ENCODE measurements at regions not wholly inside any gene's neighbourhood (a gene's known extent, or its start where the extent isn't known, plus 50 kb on each side); places are given as distances from the start of the nearest gene placed in this dataset.

- peak in 1 of 2 experiments; percentile 45 for TF ChIP-seq AFF1 (IDR thresholded peaks at IDR 0.05; ENCODE audit: low read depth in 1 of 2, partially characterized antibody in 2 of 2)
- TF ChIP-seq ZNF561 (CRISPR knock-in tag; conservative IDR thresholded peaks at IDR 0.05) = no peak
- TF ChIP-seq JUND (IDR thresholded peaks at IDR 0.05; ENCODE audit: borderline replicate concordance, low read depth, low read length) = 0 out of 2 replicates have a peak, but pooled peaks have one; percentile 24
- no peak; the same call in 2 of the 3 replicates for TF ChIP-seq JUND (tag; IDR thresholded peaks at IDR 0.05; ENCODE audit: borderline replicate concordance, low read depth, low read length)
- TF ChIP-seq BACH1 (tag; IDR thresholded peaks at IDR 0.05) = peak; percentile 51; the same call in 1 of the 2 replicates
- peak; percentile 97 for TF ChIP-seq ZNF24 (IDR thresholded peaks at IDR 0.05)
- 0 out of 2 replicates have a peak, but pooled peaks have one; percentile 44 for TF ChIP-seq NBN (IDR thresholded peaks at IDR 0.05; ENCODE audit: low read depth)
- TF ChIP-seq KLF16 (IDR thresholded peaks at IDR 0.05) = peak; percentile 40; the same call in 1 of the 2 replicates
- TF ChIP-seq CTCF (IDR thresholded peaks at IDR 0.05 in 2 of 3, conservative IDR thresholded peaks at IDR 0.05 in 1 of 3; ENCODE audit: insufficient read depth in 2 of 3, low read depth in 1 of 3, low read length in 3 of 3) = peak; percentile 90 to 93 (median 90)
- TF ChIP-seq PRPF4 (IDR thresholded peaks at IDR 0.05; ENCODE audit: insufficient read depth, low read depth, low read length, poor library complexity, severe bottlenecking) = no peak
- peak; percentile 97 to 99 for TF ChIP-seq RAD21 (CRISPR knock-in tag; conservative IDR thresholded peaks at IDR 0.05 in 1 of 2, IDR thresholded peaks at IDR 0.05 in 1 of 2)
- no peak for TF ChIP-seq MED1 (CRISPR knock-in tag; IDR thresholded peaks at IDR 0.05; ENCODE audit: borderline replicate concordance)
- TF ChIP-seq MYNN (IDR thresholded peaks at IDR 0.05) = peak; percentile 19; the same call in 1 of the 2 replicates
- TF ChIP-seq MYNN (CRISPR knock-in tag; IDR thresholded peaks at IDR 0.05) = no peak
- TF ChIP-seq SMAD4 (CRISPR knock-in tag; conservative IDR thresholded peaks at IDR 0.05) = 0 out of 2 replicates have a peak, but pooled peaks have one; percentile 35
- no peak for TF ChIP-seq U2AF2 (optimal IDR thresholded peaks at IDR 0.05; ENCODE audit: low read depth, low read length)
- TF ChIP-seq ARID2 (IDR thresholded peaks at IDR 0.05) = peak; percentile 97
- TF ChIP-seq CBX3 (IDR thresholded peaks at IDR 0.05; ENCODE audit: borderline replicate concordance in 1 of 2, low read length in 2 of 2) = peak in 1 of 2 experiments; percentile 57; a peak in 2 of 3 replicates
- peak in 1 of 2 experiments; percentile 42; a peak in 1 of 4 replicates for TF ChIP-seq TRIM24 (IDR thresholded peaks at IDR 0.05)
- TF ChIP-seq STAG1 (CRISPR knock-in tag; IDR thresholded peaks at IDR 0.05; ENCODE audit: borderline replicate concordance) = peak; percentile 57; the same call in 1 of the 2 replicates
- TF ChIP-seq SRSF1 (IDR thresholded peaks at IDR 0.05; ENCODE audit: low read depth, low read length) = no peak
- TF ChIP-seq CEBPB (tag; IDR thresholded peaks at IDR 0.05) = peak; percentile 62
- peak in 1 of 2 experiments; percentile 77; a peak in 2 of 4 replicates for TF ChIP-seq ARNT (IDR thresholded peaks at IDR 0.05)
These were observed 297.3 kb upstream of the LYZL1 start (continued) for GRCh38 chr10:28991333-28992270.
